Uterus (tissue), 2 donors: ENCODE measurements at regions not wholly inside any gene's neighbourhood (a gene's known extent, or its start where the extent isn't known, plus 50 kb on each side); places are given as distances from the start of the nearest gene placed in this dataset.

ENCODE experiments used
- CTCF ChIP-seq, 4 experiments: fragments of 200-600 bp in 2 of 4; fragments of 450-650 bp in 2 of 4; sonication (generic) in 2 of 4; IDR thresholded peaks; one replicate each; pipeline ENCODE4 v1.5.1; 2016 to 2019; ENCODE audit warnings: antibody characterized with exemption in 4 of 4, mild to moderate bottlenecking in 2 of 4, moderate library complexity in 1 of 4
- POLR2A ChIP-seq, 2 donors: fragments of 450-650 bp; IDR thresholded peaks; one replicate each; pipeline ENCODE4 v1.6.1; 2016; ENCODE audit warnings: antibody characterized with exemption in 2 of 2, mild to moderate bottlenecking in 1 of 2, moderate library complexity in 1 of 2

- no peak for TF ChIP-seq CTCF (IDR thresholded peaks at IDR 0.05)
- no peak for TF ChIP-seq POLR2A (IDR thresholded peaks at IDR 0.05)
These were observed 337.7 kb downstream of the HDGFL1 start for GRCh38 chr6:22907085-22907484.
